ENCODE measurements at regions not wholly inside any gene's neighbourhood (a gene's known extent, or its start where the extent isn't known, plus 50 kb on each side); places are given as distances from the start of the nearest gene placed in this dataset.

- Histone ChIP-seq H3K9me3 (ENCODE audit: low read length) (no peaks in the 10 kb centered on the region), H3K9me2 (ENCODE audit: insufficient read depth, low read length) (no peaks in the 10 kb centered on the region), H3K9ac (ENCODE audit: low read length) (no peak overlapping the region), H3F3A (ENCODE audit: insufficient read depth, low read length, poor library complexity, severe bottlenecking) (no peaks in the 10 kb centered on the region), H3K4me2 (ENCODE audit: low read length) (no peak overlapping the region), H3K4me3 (ENCODE audit: low read length) (no peak overlapping the region), H4K20me1 (ENCODE audit: insufficient read depth) (no peaks in the 10 kb centered on the region), H3K27me3 (ENCODE audit: insufficient read depth, low read depth, low read length) (no peaks in the 10 kb centered on the region), H3K27ac (ENCODE audit: low read length) (no peak overlapping the region), H2AFZ (ENCODE audit: low read depth, low read length) (no peak overlapping the region), H3K79me2 (replicated peaks; ENCODE audit: insufficient read depth, low read length) (no peaks in the 10 kb centered on the region), H3K36me3 (ENCODE audit: insufficient read depth, low read length) (no peaks in the 10 kb centered on the region)
- no peak for TF ChIP-seq RAD21 (conservative IDR thresholded peaks at IDR 0.05)
- no peak for TF ChIP-seq REST (IDR thresholded peaks at IDR 0.05; ENCODE audit: borderline replicate concordance)
- no peak for TF ChIP-seq EZH2 (IDR thresholded peaks at IDR 0.05; ENCODE audit: borderline replicate concordance, insufficient read depth, low read length, poor library complexity, severe bottlenecking)
- TF ChIP-seq TAF1 (IDR thresholded peaks at IDR 0.05; ENCODE audit: low read depth): no peak
- no peak for TF ChIP-seq CTCF (IDR thresholded peaks at IDR 0.05; ENCODE audit: poor library complexity, severe bottlenecking)
- TF ChIP-seq EP300 (conservative IDR thresholded peaks at IDR 0.05; ENCODE audit: poor library complexity, severe bottlenecking): no peak
- no peak for TF ChIP-seq SMC3 (conservative IDR thresholded peaks at IDR 0.05; ENCODE audit: poor library complexity)
- no peak for TF ChIP-seq POLR2AphosphoS5 (IDR thresholded peaks at IDR 0.05)
- no peak for TF ChIP-seq MXI1 (conservative IDR thresholded peaks at IDR 0.05; ENCODE audit: poor library complexity, severe bottlenecking)
Observed at GRCh38 chr6:155623450-155624178, 168.0 kb upstream of the NOX3 start.

GRCh38 chr6:155614606-155615005 lies 159.0 kb upstream of the NOX3 start:
- Histone ChIP-seq H3K9me3 (ENCODE audit: low read length) (no peaks in the 10 kb centered on the region), H4K20me1 (ENCODE audit: insufficient read depth) (no peaks in the 10 kb centered on the region), H3K27me3 (ENCODE audit: insufficient read depth, low read depth, low read length) (no peaks in the 10 kb centered on the region), H3K27ac (ENCODE audit: low read length) (no peak overlapping the region), H3K9ac (ENCODE audit: low read length) (no peak overlapping the region), H3F3A (ENCODE audit: insufficient read depth, low read length, poor library complexity, severe bottlenecking) (no peaks in the 10 kb centered on the region), H3K36me3 (ENCODE audit: insufficient read depth, low read length) (no peaks in the 10 kb centered on the region), H3K4me3 (ENCODE audit: low read length) (no peak overlapping the region), H3K79me2 (replicated peaks; ENCODE audit: insufficient read depth, low read length) (no peaks in the 10 kb centered on the region), H3K9me2 (ENCODE audit: insufficient read depth, low read length) (no peaks in the 10 kb centered on the region), H2AFZ (ENCODE audit: low read depth, low read length) (no peak overlapping the region), H3K4me2 (ENCODE audit: low read length) (no peak overlapping the region)
- TF ChIP-seq MXI1 (conservative IDR thresholded peaks at IDR 0.05; ENCODE audit: poor library complexity, severe bottlenecking) (no peak), POLR2AphosphoS5 (IDR thresholded peaks at IDR 0.05) (no peak), RAD21 (conservative IDR thresholded peaks at IDR 0.05) (no peak)

All from neural cell (in vitro differentiated cells).